ENCODE measurements at regions not wholly inside any gene's neighbourhood (a gene's known extent, or its start where the extent isn't known, plus 50 kb on each side); places are given as distances from the start of the nearest gene placed in this dataset.
"Not testable (repeated sequence)": the region's sequence is repeated elsewhere in the genome, so short reads cannot be mapped to it uniquely, and the experiment has no call there.

GRCh38 chr12:91711925-91712324, 433.7 kb downstream of the BTG1 start:
- not testable (repeated sequence) for TF ChIP-seq CTCF, POLR2A (IDR thresholded peaks at IDR 0.05)

All from heart left ventricle (tissue), 13 donors.